Left ventricle myocardium inferior (tissue), 1 donor: ENCODE measurements at regions not wholly inside any gene's neighbourhood (a gene's known extent, or its start where the extent isn't known, plus 50 kb on each side); places are given as distances from the start of the nearest gene placed in this dataset.

Source experiments
- DNase-seq: peaks from one replicate; pipeline ENCODE4 v3.0.0-alpha.2; 2020
- H3K27ac ChIP-seq: fragments of 200-600 bp; replicated peaks from 2 replicates; pipeline ENCODE4 v1.8.0; 2021
- H3K27me3 ChIP-seq: fragments of 200-600 bp; 2 replicates; pipeline ENCODE4 v1.8.0; 2021; ENCODE audit warnings: low read depth
- H3K36me3 ChIP-seq: fragments of 200-600 bp; 2 replicates; pipeline ENCODE4 v1.8.0; 2021
- H3K4me1 ChIP-seq: fragments of 200-600 bp; 2 replicates; pipeline ENCODE4 v1.8.0; 2021
- H3K4me3 ChIP-seq: fragments of 200-600 bp; 2 replicates; pipeline ENCODE4 v1.8.0; 2021; ENCODE audit warnings: mild to moderate bottlenecking, moderate library complexity
- H3K9me3 ChIP-seq: fragments of 200-600 bp; replicated peaks from 2 replicates; pipeline ENCODE4 v1.8.0; 2021
- intact Hi-C: fragments of 100-400 bp; cut with micrococcal nuclease; formaldehyde crosslinking; loops from one replicate; pipeline ENCODE4 v1.11.0; 2022
- TF ChIP-seq, protein P1 (sequence below): fragments of 200-600 bp; IDR thresholded peaks from 2 replicates; pipeline ENCODE4 v1.8.0; 2021; ENCODE audit warnings: antibody characterized with exemption, mild to moderate bottlenecking, borderline replicate concordance
- donor health status: DM: no; HTN: yes; CAD: no; lungs with severe emphysema.

GRCh38 chr4:24143741-24144140 is 253.9 kb upstream of the PPARGC1A start:
- no peak overlapping the region for H3K27ac ChIP-seq
- TF ChIP-seq, protein P1, sequence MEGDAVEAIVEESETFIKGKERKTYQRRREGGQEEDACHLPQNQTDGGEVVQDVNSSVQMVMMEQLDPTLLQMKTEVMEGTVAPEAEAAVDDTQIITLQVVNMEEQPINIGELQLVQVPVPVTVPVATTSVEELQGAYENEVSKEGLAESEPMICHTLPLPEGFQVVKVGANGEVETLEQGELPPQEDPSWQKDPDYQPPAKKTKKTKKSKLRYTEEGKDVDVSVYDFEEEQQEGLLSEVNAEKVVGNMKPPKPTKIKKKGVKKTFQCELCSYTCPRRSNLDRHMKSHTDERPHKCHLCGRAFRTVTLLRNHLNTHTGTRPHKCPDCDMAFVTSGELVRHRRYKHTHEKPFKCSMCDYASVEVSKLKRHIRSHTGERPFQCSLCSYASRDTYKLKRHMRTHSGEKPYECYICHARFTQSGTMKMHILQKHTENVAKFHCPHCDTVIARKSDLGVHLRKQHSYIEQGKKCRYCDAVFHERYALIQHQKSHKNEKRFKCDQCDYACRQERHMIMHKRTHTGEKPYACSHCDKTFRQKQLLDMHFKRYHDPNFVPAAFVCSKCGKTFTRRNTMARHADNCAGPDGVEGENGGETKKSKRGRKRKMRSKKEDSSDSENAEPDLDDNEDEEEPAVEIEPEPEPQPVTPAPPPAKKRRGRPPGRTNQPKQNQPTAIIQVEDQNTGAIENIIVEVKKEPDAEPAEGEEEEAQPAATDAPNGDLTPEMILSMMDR: no peak
- no peaks in the 10 kb centered on the region for H3K36me3 ChIP-seq
- H3K9me3 ChIP-seq: no peaks in the 10 kb centered on the region
- no peak overlapping the region for H3K4me3 ChIP-seq
- intact Hi-C loops: no loop called here
- peaks cover 13% of the 10 kb centered on the region for H3K4me1 ChIP-seq
- DNase-seq: no peak
- H3K27me3 ChIP-seq: no peaks in the 10 kb centered on the region

GRCh38 chr4:24141836-24142235 is 252.0 kb upstream of the PPARGC1A start:
- TF ChIP-seq, protein P1: no peak
- intact Hi-C loops: no loop called here
- DNase-seq: no peak
- Histone ChIP-seq H3K27ac (no peak overlapping the region), H3K4me3 (no peak overlapping the region), H3K27me3 (no peaks in the 10 kb centered on the region), H3K9me3 (no peaks in the 10 kb centered on the region), H3K4me1 (peaks cover 13% of the 10 kb centered on the region), H3K36me3 (no peaks in the 10 kb centered on the region)

DNA sequence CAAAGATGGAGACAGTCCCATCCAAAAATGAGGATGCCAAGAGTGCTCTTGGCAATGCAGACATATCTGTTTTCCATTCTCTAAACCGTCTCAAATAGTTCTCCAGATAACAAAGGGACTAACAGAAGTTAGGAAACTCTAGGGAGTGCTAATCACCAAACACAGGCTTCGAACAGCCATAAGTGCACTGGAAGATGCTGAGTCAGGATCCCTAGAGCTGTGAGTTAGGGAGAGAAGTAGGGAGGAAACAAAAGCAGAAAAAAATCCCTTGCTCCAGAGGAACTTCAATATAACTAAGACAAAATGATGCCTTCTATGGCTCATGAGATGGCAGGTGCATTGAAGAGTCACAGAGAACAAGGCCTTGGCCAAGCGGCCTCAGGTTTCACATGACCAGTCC is 251.0 kb upstream of the PPARGC1A start:
- no peak overlapping the region for H3K27ac ChIP-seq
- TF ChIP-seq, protein P1: no peak
- intact Hi-C loops: no loop called here

GRCh38 chr4:24137671-24138601 is 248.1 kb upstream of the PPARGC1A start:
- Histone ChIP-seq H3K27ac (no peak overlapping the region), H3K27me3 (no peaks in the 10 kb centered on the region), H3K36me3 (no peaks in the 10 kb centered on the region), H3K9me3 (no peaks in the 10 kb centered on the region), H3K4me1 (peaks cover 13% of the 10 kb centered on the region), H3K4me3 (no peak overlapping the region)
- DNase-seq: no peak
- TF ChIP-seq, protein P1: no peak
- intact Hi-C loops: no loop called here

More for the DNA sequence above, 251.0 kb upstream of the PPARGC1A start:
- Histone ChIP-seq H3K27me3 (no peaks in the 10 kb centered on the region), H3K9me3 (no peaks in the 10 kb centered on the region), H3K4me3 (no peak overlapping the region), H3K36me3 (no peaks in the 10 kb centered on the region), H3K4me1 (peaks cover 13% of the 10 kb centered on the region)
- no peak for DNase-seq

DNA sequence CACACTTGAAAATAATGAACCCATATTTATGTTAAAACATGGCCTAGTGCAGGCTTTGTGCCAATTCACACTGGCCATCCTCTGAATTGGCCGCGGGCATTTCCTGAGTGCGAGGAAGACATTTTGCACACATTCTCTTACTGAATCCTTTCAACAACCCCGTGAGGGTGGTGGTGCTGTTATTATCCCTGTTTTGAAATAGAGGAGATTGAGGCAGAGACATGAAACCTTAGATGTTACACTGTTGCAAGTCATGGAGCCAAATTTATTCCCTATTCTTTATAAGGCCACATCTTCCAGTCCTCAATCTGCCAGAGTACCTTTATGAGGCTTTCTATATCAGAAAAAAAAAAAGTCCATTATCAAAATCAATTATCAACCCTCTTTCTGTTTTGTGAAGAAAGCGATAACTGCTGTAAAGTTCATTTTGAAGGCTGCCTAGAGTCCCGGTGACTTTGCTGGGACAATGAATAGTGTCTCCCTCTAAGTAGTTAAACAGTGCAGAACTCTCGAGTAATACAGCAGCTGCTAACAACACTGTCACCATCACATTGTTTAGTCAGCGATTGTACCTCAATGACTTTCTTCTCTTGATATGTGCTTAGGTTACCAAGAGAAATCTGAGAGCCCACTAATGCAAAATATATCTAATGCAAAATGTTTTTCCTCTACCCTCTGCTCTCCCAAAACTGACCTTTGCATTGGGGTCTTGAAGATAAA is 242.3 kb upstream of the PPARGC1A start:
- intact Hi-C loops: no loop called here
- TF ChIP-seq, protein P1: no peak
- no peaks in the 10 kb centered on the region for H3K27me3 ChIP-seq

More for the DNA sequence above, 242.3 kb upstream of the PPARGC1A start:
- no peaks in the 10 kb centered on the region for H3K36me3 ChIP-seq
- H3K4me3 ChIP-seq: no peak overlapping the region
- H3K27ac ChIP-seq: no peak overlapping the region
- H3K9me3 ChIP-seq: no peaks in the 10 kb centered on the region
- H3K4me1 ChIP-seq: no peaks in the 10 kb centered on the region
- no peak for DNase-seq
